HCT116 (cell line): ENCODE measurements at regions not wholly inside any gene's neighbourhood (a gene's known extent, or its start where the extent isn't known, plus 50 kb on each side); places are given as distances from the start of the nearest gene placed in this dataset.

Experiments used
- ATF3 ChIP-seq: IDR thresholded peaks from 2 replicates; pipeline ENCODE4 v1.6.1; 2012
- CEBPB ChIP-seq: IDR thresholded peaks from 2 replicates; pipeline ENCODE4 v1.6.1; 2012; ENCODE audit warnings: low read depth
- CTCF ChIP-seq, 3 experiments: fragments of 200-600 bp in 1 of 3; sonication (generic) in 1 of 3; IDR thresholded peaks in 2 of 3; conservative IDR thresholded peaks in 1 of 3; 2 replicates each; pipeline ENCODE4 v1.5.1; 2012 to 2017; ENCODE audit warnings: low read depth in 2 of 3, low read length in 2 of 3, antibody characterized with exemption in 1 of 3, borderline replicate concordance in 1 of 3, control low read depth in 1 of 3, mild to moderate bottlenecking in 1 of 3, mixed read lengths in 1 of 3, mixed run types in 1 of 3, moderate library complexity in 1 of 3; ENCODE audit not compliant: insufficient read depth in 1 of 3
- EZH2 ChIP-seq: fragments of 200-600 bp; sonication (generic); IDR thresholded peaks from 2 replicates; pipeline ENCODE4 v1.6.1; 2017; ENCODE audit warnings: antibody characterized with exemption, mixed run types
- FOSL1 ChIP-seq: IDR thresholded peaks from 2 replicates; pipeline ENCODE4 v1.6.1; 2012; ENCODE audit warnings: low read depth
- POLR2A ChIP-seq: IDR thresholded peaks from 2 replicates; pipeline ENCODE4 v1.7.0; 2011; ENCODE audit warnings: borderline replicate concordance; ENCODE audit not compliant: insufficient read depth, insufficient read length; ENCODE audit errors: extremely low read depth
- POLR2AphosphoS5 ChIP-seq: IDR thresholded peaks from 2 replicates; pipeline ENCODE4 v1.6.1; 2011; ENCODE audit warnings: mild to moderate bottlenecking, low read depth, low read length, moderate library complexity
- RAD21 ChIP-seq: IDR thresholded peaks from 2 replicates; pipeline ENCODE4 v1.6.1; 2012; ENCODE audit warnings: low read depth, mild to moderate bottlenecking
- REST ChIP-seq: IDR thresholded peaks from 2 replicates; pipeline ENCODE4 v1.6.1; 2012; ENCODE audit warnings: low read depth
- SP1 ChIP-seq: IDR thresholded peaks from 2 replicates; pipeline ENCODE4 v1.6.1; 2012; ENCODE audit warnings: low read depth
- YY1 ChIP-seq: IDR thresholded peaks from 2 replicates; pipeline ENCODE4 v1.6.1; 2011; ENCODE audit warnings: low read length, low read depth, moderate library complexity, mild to moderate bottlenecking; ENCODE audit not compliant: insufficient replicate concordance; ENCODE audit errors: extremely low read depth

GRCh38 chr3:187571701-187572100 lies 98.5 kb downstream of the SST start:
- TF ChIP-seq CTCF (IDR thresholded peaks at IDR 0.05 in 2 of 3, conservative IDR thresholded peaks at IDR 0.05 in 1 of 3; ENCODE audit: borderline replicate concordance in 1 of 3, insufficient read depth in 1 of 3, low read depth in 2 of 3, low read length in 2 of 3), result no peak
- no peak for TF ChIP-seq EZH2
- TF ChIP-seq REST, result no peak
- no peak for TF ChIP-seq POLR2AphosphoS5
- no peak for TF ChIP-seq POLR2A
- TF ChIP-seq ATF3, result no peak
- no peak for TF ChIP-seq CEBPB
- no peak for TF ChIP-seq RAD21
- TF ChIP-seq YY1, result no peak
- TF ChIP-seq SP1, result no peak
- TF ChIP-seq FOSL1, result no peak
